ENCODE measurements at regions not wholly inside any gene's neighbourhood (a gene's known extent, or its start where the extent isn't known, plus 50 kb on each side); places are given as distances from the start of the nearest gene placed in this dataset.

DNA sequence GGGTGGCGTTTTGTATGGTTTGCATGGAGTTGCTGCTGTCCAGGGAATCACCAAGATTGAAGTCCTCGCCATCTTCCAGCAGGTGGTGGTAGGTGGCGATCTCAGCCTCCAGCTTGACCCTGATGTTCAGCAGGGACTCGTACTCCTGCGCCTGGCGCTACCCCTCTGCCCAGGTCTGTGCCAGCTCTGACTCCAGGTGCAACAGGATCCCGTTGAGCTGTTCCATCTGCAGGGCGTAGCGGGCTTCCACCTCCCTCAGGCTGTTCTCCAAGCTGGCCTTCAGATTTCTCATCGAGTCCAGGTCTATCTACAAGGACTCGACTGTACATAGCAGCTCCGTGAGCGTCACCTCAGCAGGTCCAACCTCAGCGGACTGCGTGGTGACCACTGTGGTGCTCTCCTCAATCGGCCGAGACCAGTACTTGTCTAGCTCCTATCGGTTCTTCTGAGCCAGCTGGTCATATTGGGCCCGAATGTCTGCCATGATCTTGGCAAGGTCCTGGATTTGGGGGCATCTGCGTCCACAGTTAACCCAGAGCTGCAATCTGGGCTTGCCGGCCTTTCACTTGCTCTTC, 1584.8 kb upstream of the ACO1 start:
- in situ Hi-C loops (cut with MboI; ENCODE audit: low sequenced_read_pairs): no loop called here
- Histone ChIP-seq H3K27ac (ENCODE audit: insufficient read depth, low read length) (no peak overlapping the region), H3K14ac (replicated peaks; ENCODE audit: low read depth, low read length) (no peak overlapping the region), H3K4me1 (ENCODE audit: control insufficient read depth, insufficient read depth, low read length) (no peaks in the 10 kb centered on the region), H3K4me2 (ENCODE audit: low read depth, low read length) (no peak overlapping the region), H4K20me1 (ENCODE audit: insufficient read depth, low read length) (no peaks in the 10 kb centered on the region), H2AK9ac (replicated peaks; ENCODE audit: low read depth, low read length, poor library complexity) (no peak overlapping the region), H3K23ac (ENCODE audit: low read depth, low read length) (no peak overlapping the region), H3K9me1 (ENCODE audit: insufficient read depth, low read length) (no peaks in the 10 kb centered on the region), H3K4ac (ENCODE audit: low read depth, low read length) (no peak overlapping the region), H4K91ac (ENCODE audit: insufficient read depth, low read depth, low read length) (no peak overlapping the region), H3K79me1 (ENCODE audit: low read depth in 1 of 2, low read length in 2 of 2) (no peaks in the 10 kb centered on the region), H3K9ac (ENCODE audit: low read depth, low read length) (no peak overlapping the region), H4K8ac (ENCODE audit: low read depth in 2 of 2, low read length in 2 of 2) (no peak overlapping the region), H3K18ac (ENCODE audit: low read depth, low read length) (no peak overlapping the region), H2BK20ac (ENCODE audit: low read depth, low read length) (no peak overlapping the region), H4K5ac (ENCODE audit: low read depth, low read length) (no peak overlapping the region), H3K4me3 (ENCODE audit: insufficient read depth, low read depth, low read length) (no peak overlapping the region), H2BK5ac (ENCODE audit: low read depth, low read length, poor library complexity, severe bottlenecking) (no peak overlapping the region), H3K56ac (ENCODE audit: extremely low read depth, insufficient read depth, low read length) (no peak overlapping the region), H2AK5ac (ENCODE audit: low read depth, low read length) (no peak overlapping the region), H2BK120ac (ENCODE audit: low read depth, low read length) (no peak overlapping the region), H3K9me3 (ENCODE audit: control insufficient read depth, insufficient read depth, low read length) (peaks cover 13% of the 10 kb centered on the region; the same call in 1 of the 2 replicates), H2AFZ (replicated peaks; ENCODE audit: low read length, poor library complexity) (no peak overlapping the region), H3K27me3 (ENCODE audit: control insufficient read depth, insufficient read depth, low read length) (no peaks in the 10 kb centered on the region), H3K36me3 (ENCODE audit: control insufficient read depth, insufficient read depth, low read length) (no peaks in the 10 kb centered on the region), H2BK15ac (ENCODE audit: low read depth, low read length) (no peak overlapping the region)
- BruUV-seq (replicated peaks): no TSS peak
- TF ChIP-seq MXI1 (IDR thresholded peaks at IDR 0.05; ENCODE audit: borderline replicate concordance, low read depth, low read length) (no peak), RAD21 (IDR thresholded peaks at IDR 0.05; ENCODE audit: low read length) (no peak), NFE2L2 (IDR thresholded peaks at IDR 0.05; ENCODE audit: low read depth, low read length) (no peak), CTCF (conservative IDR thresholded peaks at IDR 0.05; ENCODE audit: low read depth, low read length) (no peak), SMC3 (IDR thresholded peaks at IDR 0.05; ENCODE audit: low read depth, low read length) (no peak), MAZ (IDR thresholded peaks at IDR 0.05; ENCODE audit: borderline replicate concordance, low read depth, low read length) (no peak), RFX5 (IDR thresholded peaks at IDR 0.05; ENCODE audit: low read depth, low read length) (no peak), RCOR1 (IDR thresholded peaks at IDR 0.05; ENCODE audit: insufficient replicate concordance, low read length) (no peak), MAFK (IDR thresholded peaks at IDR 0.05; ENCODE audit: low read depth, low read length) (no peak)
- TF ChIP-seq, protein P1, sequence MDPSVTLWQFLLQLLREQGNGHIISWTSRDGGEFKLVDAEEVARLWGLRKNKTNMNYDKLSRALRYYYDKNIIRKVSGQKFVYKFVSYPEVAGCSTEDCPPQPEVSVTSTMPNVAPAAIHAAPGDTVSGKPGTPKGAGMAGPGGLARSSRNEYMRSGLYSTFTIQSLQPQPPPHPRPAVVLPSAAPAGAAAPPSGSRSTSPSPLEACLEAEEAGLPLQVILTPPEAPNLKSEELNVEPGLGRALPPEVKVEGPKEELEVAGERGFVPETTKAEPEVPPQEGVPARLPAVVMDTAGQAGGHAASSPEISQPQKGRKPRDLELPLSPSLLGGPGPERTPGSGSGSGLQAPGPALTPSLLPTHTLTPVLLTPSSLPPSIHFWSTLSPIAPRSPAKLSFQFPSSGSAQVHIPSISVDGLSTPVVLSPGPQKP (IDR thresholded peaks at IDR 0.05; ENCODE audit: borderline replicate concordance, low read depth, low read length): no peak
- DNase-seq (no peak), ATAC-seq (ENCODE audit: low read depth) (no peak)
- dilution Hi-C loops (cut with HindIII; ENCODE audit: low sequenced_read_pairs, unreplicated experiment): no loop called here
- intact Hi-C loops (cut with micrococcal nuclease): no loop called here
- WGBS, 2 experiments (ENCODE audit: extremely low coverage in 2 of 2, insufficient read length in 1 of 2): 76% methylated on average over 12 of the region's 21 CpGs; no CpG with 5 or more reads in 1 of the 2 experiments
- ChIA-PET CTCF (no interaction called here), POLR2A (ENCODE audit: unreplicated experiment) (no interaction called here)
